Ishikawa (cell line): ENCODE measurements at regions not wholly inside any gene's neighbourhood (a gene's known extent, or its start where the extent isn't known, plus 50 kb on each side); places are given as distances from the start of the nearest gene placed in this dataset.

Experiments used
- CEBPB ChIP-seq: IDR thresholded peaks from 2 replicates; pipeline ENCODE4 v1.6.1; 2012
- CREB1 ChIP-seq: IDR thresholded peaks from 2 replicates; pipeline ENCODE4 v1.6.1; 2012; ENCODE audit warnings: low read depth
- EGR1 ChIP-seq: IDR thresholded peaks from 2 replicates; pipeline ENCODE4 v1.6.1; 2012
- EP300 ChIP-seq: IDR thresholded peaks from 2 replicates; pipeline ENCODE4 v1.6.1; 2012; ENCODE audit warnings: borderline replicate concordance
- FOXM1 ChIP-seq: IDR thresholded peaks from 2 replicates; pipeline ENCODE4 v1.6.1; 2012; ENCODE audit warnings: low read depth, borderline replicate concordance
- MAX ChIP-seq: IDR thresholded peaks from 2 replicates; pipeline ENCODE4 v1.6.1; 2012
- NFIC ChIP-seq: IDR thresholded peaks from 2 replicates; pipeline ENCODE4 v1.6.1; 2012
- RAD21 ChIP-seq: IDR thresholded peaks from 2 replicates; pipeline ENCODE4 v1.6.1; 2012; ENCODE audit warnings: low read depth
- REST ChIP-seq: IDR thresholded peaks from 2 replicates; pipeline ENCODE4 v1.6.1; 2012; ENCODE audit warnings: low read depth, mild to moderate bottlenecking
- TAF1 ChIP-seq: IDR thresholded peaks from 2 replicates; pipeline ENCODE4 v1.6.1; 2012; ENCODE audit warnings: low read depth, mild to moderate bottlenecking
- TCF12 ChIP-seq: IDR thresholded peaks from 2 replicates; pipeline ENCODE4 v1.6.1; 2012; ENCODE audit warnings: low read depth
- TEAD4 ChIP-seq: IDR thresholded peaks from 2 replicates; pipeline ENCODE4 v1.6.1; 2012
- USF1 ChIP-seq: IDR thresholded peaks from 2 replicates; pipeline ENCODE4 v1.6.1; 2012
- YY1 ChIP-seq: IDR thresholded peaks from 2 replicates; pipeline ENCODE4 v1.6.1; 2012; ENCODE audit warnings: low read depth
- ZBTB7A ChIP-seq: IDR thresholded peaks from 2 replicates; pipeline ENCODE4 v1.6.1; 2012; ENCODE audit warnings: low read depth

GRCh38 chr7:84513061-84513460 is 318.5 kb upstream of the SEMA3A start:
- no peak for TF ChIP-seq CREB1
- TF ChIP-seq TCF12, result no peak

- TF ChIP-seq USF1, result no peak
- TF ChIP-seq FOXM1, result no peak
- TF ChIP-seq MAX, result no peak
- TF ChIP-seq CREB1, result no peak
- no peak for TF ChIP-seq REST
- no peak for TF ChIP-seq ZBTB7A
- no peak for TF ChIP-seq TCF12
- no peak for TF ChIP-seq TEAD4
- no peak for TF ChIP-seq NFIC
- no peak for TF ChIP-seq EP300
- TF ChIP-seq YY1, result no peak
- no peak for TF ChIP-seq EGR1
- no peak for TF ChIP-seq RAD21
- no peak for TF ChIP-seq TAF1
- TF ChIP-seq CEBPB, result no peak
Measured at GRCh38 chr7:84512055-84512454, 317.5 kb upstream of the SEMA3A start.

GRCh38 chr7:84510505-84510904 is 315.9 kb upstream of the SEMA3A start:
- TF ChIP-seq TEAD4, result no peak
- TF ChIP-seq USF1, result no peak
- no peak for TF ChIP-seq MAX
- no peak for TF ChIP-seq EGR1
- TF ChIP-seq ZBTB7A, result no peak
- TF ChIP-seq YY1, result no peak
- no peak for TF ChIP-seq REST
- no peak for TF ChIP-seq TAF1
- TF ChIP-seq TCF12, result no peak

GRCh38 chr7:84509522-84509921 is 314.9 kb upstream of the SEMA3A start:
- TF ChIP-seq REST, result no peak
- TF ChIP-seq TEAD4, result no peak
- no peak for TF ChIP-seq CEBPB
- TF ChIP-seq EGR1, result no peak
- TF ChIP-seq EP300, result no peak
- TF ChIP-seq FOXM1, result no peak
- no peak for TF ChIP-seq NFIC
- no peak for TF ChIP-seq USF1
- no peak for TF ChIP-seq TAF1
- TF ChIP-seq TCF12, result no peak
- TF ChIP-seq CREB1, result no peak
- TF ChIP-seq ZBTB7A, result no peak
- no peak for TF ChIP-seq YY1
- TF ChIP-seq MAX, result no peak
- no peak for TF ChIP-seq RAD21
